ENCODE measurements at regions not wholly inside any gene's neighbourhood (a gene's known extent, or its start where the extent isn't known, plus 50 kb on each side); places are given as distances from the start of the nearest gene placed in this dataset.

- in situ Hi-C loops (cut with HindIII; ENCODE audit: low sequenced_read_pairs), result no loop called here
- DNase-seq (ENCODE audit: low read depth, low spot score), result no peak
- no peak overlapping the region for H3K4me3 ChIP-seq (ENCODE audit: low read depth, low read length)
- TF ChIP-seq CTCF (IDR thresholded peaks at IDR 0.05; ENCODE audit: low read depth, low read length), result no peak
Observed at GRCh38 chr4:123312116-123312515, 84.5 kb upstream of the SPRY1 start.

DNA sequence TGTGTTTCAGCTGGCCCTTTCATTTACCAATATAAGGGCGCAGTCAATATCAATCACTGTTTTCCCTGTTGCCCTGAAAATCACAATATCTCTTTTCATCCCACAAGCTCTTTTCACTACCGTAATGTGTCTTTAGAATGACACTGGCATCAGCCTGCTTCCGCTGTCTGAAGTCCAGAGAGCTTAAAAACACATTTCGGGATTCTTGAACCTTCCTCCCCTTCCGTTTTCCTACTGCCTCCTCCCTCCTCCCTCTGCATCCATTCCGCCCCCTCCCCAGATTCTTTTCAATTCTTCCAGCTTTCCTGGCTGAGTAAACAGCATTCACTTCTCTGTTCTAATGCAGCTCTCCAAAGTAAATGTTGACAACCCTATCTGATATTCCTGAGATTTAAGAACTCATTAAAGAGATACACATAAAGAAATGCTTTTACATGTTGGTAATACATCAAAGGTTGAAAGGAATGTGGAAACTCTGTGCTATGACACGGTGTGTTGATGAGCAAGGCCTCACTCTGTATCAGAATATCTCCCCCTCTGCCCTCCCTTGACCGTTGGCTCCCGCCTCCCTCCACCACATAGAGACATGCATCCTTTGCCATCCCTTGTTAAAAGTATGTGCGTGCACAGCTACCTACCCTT, 83.5 kb upstream of the SPRY1 start:
- no peak for DNase-seq (ENCODE audit: low read depth, low spot score)
- in situ Hi-C loops (cut with HindIII; ENCODE audit: low sequenced_read_pairs), result no loop called here
- TF ChIP-seq CTCF (IDR thresholded peaks at IDR 0.05; ENCODE audit: low read depth, low read length), result no peak
- H3K4me3 ChIP-seq (ENCODE audit: low read depth, low read length), result no peak overlapping the region

DNA sequence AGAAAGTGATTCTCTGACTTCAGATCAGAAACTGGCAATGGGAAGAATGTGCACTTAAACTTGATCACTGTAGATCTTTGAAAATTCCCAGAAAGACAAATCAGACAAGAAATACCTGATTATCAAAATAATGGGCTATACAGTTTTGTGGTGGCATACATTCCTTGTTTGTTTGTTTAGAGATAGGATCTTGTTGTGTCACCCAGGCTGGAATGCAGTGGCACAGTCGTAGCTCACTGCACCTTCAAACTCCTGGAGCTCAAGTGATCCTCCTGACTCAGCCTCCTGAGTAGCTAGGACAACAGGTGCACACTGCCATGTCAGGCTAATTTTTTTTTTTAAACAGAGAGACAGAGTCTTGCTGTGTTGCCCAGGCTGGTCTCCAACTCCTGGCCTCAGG, 81.0 kb upstream of the SPRY1 start:
- no peak for TF ChIP-seq CTCF (IDR thresholded peaks at IDR 0.05; ENCODE audit: low read depth, low read length)
- no peak for DNase-seq (ENCODE audit: low read depth, low spot score)
- in situ Hi-C loops (cut with HindIII; ENCODE audit: low sequenced_read_pairs), result no loop called here
- H3K4me3 ChIP-seq (ENCODE audit: low read depth, low read length), result no peak overlapping the region

DNA sequence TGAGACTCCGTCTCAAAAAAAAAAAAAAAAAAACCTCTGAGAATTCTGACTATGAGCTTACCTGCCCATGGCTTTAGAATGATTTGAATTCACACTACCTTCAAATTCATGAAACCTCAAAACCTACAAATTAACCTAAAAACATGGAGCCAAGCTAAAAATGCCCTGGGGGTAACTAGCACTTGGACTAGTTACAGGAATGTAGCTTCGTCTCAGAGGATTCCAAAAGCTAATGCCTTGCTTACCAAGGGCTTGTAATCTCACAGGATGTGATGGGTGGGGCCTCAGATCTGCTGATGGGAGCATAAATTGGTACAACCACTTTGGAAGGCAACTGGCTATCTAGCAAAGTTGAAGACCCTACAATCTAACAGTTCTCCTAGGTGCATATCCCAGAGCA, 79.4 kb upstream of the SPRY1 start:
- TF ChIP-seq CTCF (IDR thresholded peaks at IDR 0.05; ENCODE audit: low read depth, low read length), result no peak
- in situ Hi-C loops (cut with HindIII; ENCODE audit: low sequenced_read_pairs), result no loop called here
- no peak for DNase-seq (ENCODE audit: low read depth, low spot score)
- H3K4me3 ChIP-seq (ENCODE audit: low read depth, low read length), result no peak overlapping the region

DNA sequence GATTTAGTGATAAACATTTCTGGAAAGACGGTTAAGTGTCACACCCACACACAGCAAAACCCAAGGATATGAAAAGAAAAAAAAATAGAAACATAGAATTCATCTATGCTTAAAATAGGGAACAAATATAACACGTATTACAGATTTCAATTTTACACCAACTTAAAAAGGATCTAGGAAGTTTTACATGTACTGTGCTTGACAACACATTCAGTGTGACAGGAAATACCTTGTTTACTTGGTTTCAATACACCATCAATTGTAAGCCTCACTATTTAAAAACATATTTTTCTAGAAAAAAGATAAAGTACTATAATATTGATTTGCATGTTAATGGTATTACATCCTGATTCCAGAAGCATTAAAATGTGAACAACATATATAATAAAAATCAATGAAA, 77.0 kb upstream of the SPRY1 start:
- no peak overlapping the region for H3K4me3 ChIP-seq (ENCODE audit: low read depth, low read length)
- no peak for DNase-seq (ENCODE audit: low read depth, low spot score)
- in situ Hi-C loops (cut with HindIII; ENCODE audit: low sequenced_read_pairs), result no loop called here
- no peak for TF ChIP-seq CTCF (IDR thresholded peaks at IDR 0.05; ENCODE audit: low read depth, low read length)

DNA sequence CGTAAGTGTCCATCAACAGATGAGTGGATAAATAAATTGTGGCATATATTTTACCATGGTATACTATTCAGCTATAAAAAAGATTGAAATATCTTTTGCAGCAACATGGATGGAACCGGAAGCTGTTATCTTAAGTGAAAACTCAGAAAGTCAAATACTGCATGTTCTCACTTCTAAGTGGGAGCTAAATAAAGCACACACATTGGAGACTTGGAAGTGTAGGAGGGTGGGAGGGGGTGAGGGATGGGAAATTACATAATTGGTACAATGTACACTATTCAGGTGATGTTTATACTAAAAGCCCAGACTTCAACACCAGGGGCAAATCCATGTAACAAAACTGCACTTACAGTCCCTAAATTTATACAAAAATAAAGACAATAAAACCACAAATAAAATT, 72.6 kb upstream of the SPRY1 start:
- in situ Hi-C loops (cut with HindIII; ENCODE audit: low sequenced_read_pairs), result no loop called here
- no peak for TF ChIP-seq CTCF (IDR thresholded peaks at IDR 0.05; ENCODE audit: low read depth, low read length)
- H3K4me3 ChIP-seq (ENCODE audit: low read depth, low read length), result no peak overlapping the region
- no peak for DNase-seq (ENCODE audit: low read depth, low spot score)

Data from astrocyte of the spinal cord (primary cell).